Astrocyte (in vitro differentiated cells and primary cell): ENCODE measurements at regions not wholly inside any gene's neighbourhood (a gene's known extent, or its start where the extent isn't known, plus 50 kb on each side); places are given as distances from the start of the nearest gene placed in this dataset.

ENCODE experiments used
- CTCF ChIP-seq: IDR thresholded peaks from 2 replicates; pipeline ENCODE4 v1.5.1; 2011; ENCODE audit warnings: low read depth, mild to moderate bottlenecking, inconsistent platforms, low read length, moderate library complexity; ENCODE audit not compliant: insufficient read depth
- EZH2 ChIP-seq: IDR thresholded peaks from 2 replicates; pipeline ENCODE4 v1.6.1; 2012; ENCODE audit warnings: mild to moderate bottlenecking, low read length, inconsistent platforms; ENCODE audit not compliant: insufficient read depth

GRCh38 chr6:119649531-119649930, 300.0 kb upstream of the MAN1A1 start:
- no peak for TF ChIP-seq CTCF
- no peak for TF ChIP-seq EZH2
